Endodermal cell (in vitro differentiated cells): ENCODE measurements at regions not wholly inside any gene's neighbourhood (a gene's known extent, or its start where the extent isn't known, plus 50 kb on each side); places are given as distances from the start of the nearest gene placed in this dataset.

Experiments
- DNase-seq: peaks from one replicate; pipeline ENCODE4 v3.0.0-alpha.2; 2017
- H3K27ac ChIP-seq: 2 replicates; pipeline ENCODE4 v1.5.1; 2013; ENCODE audit warnings: mild to moderate bottlenecking, low read depth, low read length, moderate library complexity
- H3K27me3 ChIP-seq: 2 replicates; pipeline ENCODE4 v1.6.1; 2013; ENCODE audit warnings: mild to moderate bottlenecking, low read length, moderate library complexity; ENCODE audit not compliant: insufficient read depth, control insufficient read depth, poor library complexity, severe bottlenecking
- H3K36me3 ChIP-seq: 2 replicates; pipeline ENCODE4 v1.7.0; 2013; ENCODE audit warnings: mild to moderate bottlenecking, low read length, moderate library complexity; ENCODE audit not compliant: control insufficient read depth, insufficient read depth
- H3K4me1 ChIP-seq: one replicate; pipeline ENCODE4 v1.7.0; 2013; ENCODE audit warnings: low read length; ENCODE audit not compliant: control insufficient read depth, insufficient read depth
- H3K4me3 ChIP-seq: 2 replicates; pipeline ENCODE4 v1.5.1; 2013; ENCODE audit warnings: mild to moderate bottlenecking, low read length, moderate library complexity
- H3K9ac ChIP-seq: 2 replicates; pipeline ENCODE4 v1.6.1; 2013; ENCODE audit warnings: mild to moderate bottlenecking, low read length, moderate library complexity; ENCODE audit not compliant: poor library complexity, severe bottlenecking; ENCODE audit errors: extremely low read depth
- H3K9me3 ChIP-seq: 2 replicates; pipeline ENCODE4 v1.6.1; 2013; ENCODE audit warnings: mild to moderate bottlenecking, low read length, moderate library complexity; ENCODE audit not compliant: control insufficient read depth
- H3K27ac Mint-ChIP-seq: 2 replicates; pipeline ENCODE4 v1.8.0; 2020; ENCODE audit warnings: mixed read lengths
- H3K27me3 Mint-ChIP-seq: 2 replicates; pipeline ENCODE4 v1.8.0; 2021; ENCODE audit warnings: mild to moderate bottlenecking, mixed read lengths; ENCODE audit not compliant: insufficient read depth
- H3K36me3 Mint-ChIP-seq: 2 replicates; pipeline ENCODE4 v1.8.0; 2020; ENCODE audit warnings: low read depth, mixed read lengths
- H3K4me1 Mint-ChIP-seq: 2 replicates; pipeline ENCODE4 v1.8.0; 2020; ENCODE audit warnings: mixed read lengths
- H3K4me3 Mint-ChIP-seq: 2 replicates; pipeline ENCODE4 v1.8.0; 2020; ENCODE audit warnings: mild to moderate bottlenecking, moderate library complexity, mixed read lengths
- H3K9me3 Mint-ChIP-seq: 2 replicates; pipeline ENCODE4 v1.8.0; 2020; ENCODE audit warnings: mild to moderate bottlenecking, mixed read lengths
- WGBS, 2 experiments: methylation state at CpG; one replicate each; pipeline versions ENCODE4 v1.1.5 to v1.1.7; 2013; ENCODE audit warnings: missing lambda C conversion rate in 2 of 2, mixed read lengths in 1 of 2; ENCODE audit not compliant: insufficient coverage in 1 of 2, insufficient read length in 1 of 2; 5-methylcytosine and 5-hydroxymethylcytosine counted together
- TF ChIP-seq, protein P1 (sequence below): fragments of 200-600 bp; sonication (generic); conservative IDR thresholded peaks from 2 replicates; pipeline ENCODE4 v1.5.0; 2021; ENCODE audit warnings: antibody characterized with exemption, mild to moderate bottlenecking

DNA sequence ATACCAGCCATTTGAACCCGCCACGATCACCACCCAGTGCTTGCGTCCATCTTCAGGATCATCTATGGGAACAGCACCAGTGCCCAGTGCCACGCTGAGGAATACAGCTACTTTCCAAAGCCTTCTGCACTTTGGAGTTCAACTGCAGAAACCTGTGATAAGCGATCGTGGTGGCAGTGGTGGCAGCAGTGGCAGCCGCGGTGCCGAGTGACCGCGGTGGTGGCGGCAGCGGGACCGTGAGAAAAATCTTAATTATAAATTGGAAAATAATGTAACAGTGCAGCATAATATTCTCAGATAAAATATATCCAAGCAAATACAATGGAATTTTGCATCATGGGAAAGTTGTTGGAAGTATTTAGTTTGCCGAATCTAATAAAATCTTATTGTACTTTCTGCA lies 2270.9 kb downstream of the PCDH9 start:
- Mint-ChIP-seq H3K27ac (no peak overlapping the region), H3K4me3 (no peak overlapping the region), H3K4me1 (peaks cover 3% of the 10 kb centered on the region), H3K27me3 (no peaks in the 10 kb centered on the region), H3K36me3 (no peaks in the 10 kb centered on the region), H3K9me3 (no peaks in the 10 kb centered on the region)
- Histone ChIP-seq H3K27me3 (no peaks in the 10 kb centered on the region), H3K9ac (no peak overlapping the region), H3K4me1 (no peaks in the 10 kb centered on the region), H3K27ac (no peak overlapping the region), H3K9me3 (no peaks in the 10 kb centered on the region), H3K4me3 (no peak overlapping the region), H3K36me3 (no peaks in the 10 kb centered on the region)
- no peak for DNase-seq
- TF ChIP-seq, protein P1, sequence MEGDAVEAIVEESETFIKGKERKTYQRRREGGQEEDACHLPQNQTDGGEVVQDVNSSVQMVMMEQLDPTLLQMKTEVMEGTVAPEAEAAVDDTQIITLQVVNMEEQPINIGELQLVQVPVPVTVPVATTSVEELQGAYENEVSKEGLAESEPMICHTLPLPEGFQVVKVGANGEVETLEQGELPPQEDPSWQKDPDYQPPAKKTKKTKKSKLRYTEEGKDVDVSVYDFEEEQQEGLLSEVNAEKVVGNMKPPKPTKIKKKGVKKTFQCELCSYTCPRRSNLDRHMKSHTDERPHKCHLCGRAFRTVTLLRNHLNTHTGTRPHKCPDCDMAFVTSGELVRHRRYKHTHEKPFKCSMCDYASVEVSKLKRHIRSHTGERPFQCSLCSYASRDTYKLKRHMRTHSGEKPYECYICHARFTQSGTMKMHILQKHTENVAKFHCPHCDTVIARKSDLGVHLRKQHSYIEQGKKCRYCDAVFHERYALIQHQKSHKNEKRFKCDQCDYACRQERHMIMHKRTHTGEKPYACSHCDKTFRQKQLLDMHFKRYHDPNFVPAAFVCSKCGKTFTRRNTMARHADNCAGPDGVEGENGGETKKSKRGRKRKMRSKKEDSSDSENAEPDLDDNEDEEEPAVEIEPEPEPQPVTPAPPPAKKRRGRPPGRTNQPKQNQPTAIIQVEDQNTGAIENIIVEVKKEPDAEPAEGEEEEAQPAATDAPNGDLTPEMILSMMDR, result no peak
- 97 to 98% methylated on average over 7 to 14 of the region's 15 CpGs for WGBS, 2 experiments

- Histone ChIP-seq H3K27ac (no peak overlapping the region), H3K9me3 (no peaks in the 10 kb centered on the region), H3K36me3 (no peaks in the 10 kb centered on the region), H3K4me3 (no peak overlapping the region), H3K9ac (no peak overlapping the region), H3K27me3 (no peaks in the 10 kb centered on the region), H3K4me1 (no peaks in the 10 kb centered on the region)
- no peak overlapping the region for H3K27ac Mint-ChIP-seq
- no peak overlapping the region for H3K4me3 Mint-ChIP-seq
- H3K27me3 Mint-ChIP-seq, result no peaks in the 10 kb centered on the region
- WGBS, 2 experiments, result 94 to 95% methylated on average over 14 to 16 of the region's 16 CpGs
- TF ChIP-seq, protein P1, result no peak
- no peak for DNase-seq
- H3K4me1 Mint-ChIP-seq, result peaks cover 3% of the 10 kb centered on the region
- no peaks in the 10 kb centered on the region for H3K36me3 Mint-ChIP-seq
- no peaks in the 10 kb centered on the region for H3K9me3 Mint-ChIP-seq
These were observed 2272.0 kb downstream of the PCDH9 start for GRCh38 chr13:64958106-64958505.

- H3K27ac ChIP-seq, result no peak overlapping the region
- Mint-ChIP-seq H3K27me3 (no peaks in the 10 kb centered on the region), H3K27ac (no peak overlapping the region), H3K4me3 (no peak overlapping the region), H3K9me3 (peaks cover 1% of the 10 kb centered on the region), H3K4me1 (no peaks in the 10 kb centered on the region), H3K36me3 (no peaks in the 10 kb centered on the region)
- H3K27me3 ChIP-seq, result no peaks in the 10 kb centered on the region
- no peak overlapping the region for H3K9ac ChIP-seq
- TF ChIP-seq, protein P1, result no peak
- H3K4me1 ChIP-seq, result no peaks in the 10 kb centered on the region
- H3K4me3 ChIP-seq, result no peak overlapping the region
- no peaks in the 10 kb centered on the region for H3K36me3 ChIP-seq
- WGBS, 2 experiments, result 87 to 95% methylated on average over 3 to 4 of the region's 5 CpGs
- no peaks in the 10 kb centered on the region for H3K9me3 ChIP-seq
- no peak for DNase-seq
These were observed 2291.5 kb downstream of the PCDH9 start for GRCh38 chr13:64938660-64939059.
